ENCODE measurements at regions not wholly inside any gene's neighbourhood (a gene's known extent, or its start where the extent isn't known, plus 50 kb on each side); places are given as distances from the start of the nearest gene placed in this dataset.

- no peak for DNase-seq (ENCODE audit: low read depth in 4 of 4, low spot score in 3 of 4)
Observed at GRCh38 chr12:87795555-87795954, 233.6 kb downstream of the C12orf50 start.

- DNase-seq (ENCODE audit: low read depth in 4 of 4, low spot score in 3 of 4), result no peak
Observed at GRCh38 chr12:87794854-87795253, 234.3 kb downstream of the C12orf50 start.

GRCh38 chr12:87793131-87793530 is 236.1 kb downstream of the C12orf50 start:
- DNase-seq (ENCODE audit: low read depth in 4 of 4, low spot score in 3 of 4), result peak in 1 of 4 donors; percentile 27

GRCh38 chr12:87784350-87784749 is 244.9 kb downstream of the C12orf50 start:
- DNase-seq (ENCODE audit: low read depth in 4 of 4, low spot score in 3 of 4), result no peak

GRCh38 chr12:87783467-87783866 is 245.7 kb downstream of the C12orf50 start:
- DNase-seq (ENCODE audit: low read depth in 4 of 4, low spot score in 3 of 4), result no peak

- no peak for DNase-seq (ENCODE audit: low read depth in 4 of 4, low spot score in 3 of 4)
Observed at GRCh38 chr12:87782838-87783237, 246.4 kb downstream of the C12orf50 start.

GRCh38 chr12:87779858-87780498 is 249.2 kb downstream of the C12orf50 start:
- DNase-seq (ENCODE audit: low read depth in 4 of 4, low spot score in 3 of 4), result no peak

GRCh38 chr12:87779016-87779415 is 250.2 kb downstream of the C12orf50 start:
- DNase-seq (ENCODE audit: low read depth in 4 of 4, low spot score in 3 of 4), result no peak

- DNase-seq (ENCODE audit: low read depth in 4 of 4, low spot score in 3 of 4), result no peak
Observed at GRCh38 chr12:87778065-87778464, 251.1 kb downstream of the C12orf50 start.

GRCh38 chr12:87775784-87776183 is 253.4 kb downstream of the C12orf50 start:
- no peak for DNase-seq (ENCODE audit: low read depth in 4 of 4, low spot score in 3 of 4)

- no peak for DNase-seq (ENCODE audit: low read depth in 4 of 4, low spot score in 3 of 4)
Observed at GRCh38 chr12:87775051-87775450, 254.2 kb downstream of the C12orf50 start.

- no peak for DNase-seq (ENCODE audit: low read depth in 4 of 4, low spot score in 3 of 4)
Observed at GRCh38 chr12:87772401-87772800, 256.8 kb downstream of the C12orf50 start.

- DNase-seq (ENCODE audit: low read depth in 4 of 4, low spot score in 3 of 4), result no peak
Observed at GRCh38 chr12:87768501-87769287, 260.5 kb downstream of the C12orf50 start.

GRCh38 chr12:87766044-87766443 is 263.2 kb downstream of the C12orf50 start:
- no peak for DNase-seq (ENCODE audit: low read depth in 4 of 4, low spot score in 3 of 4)

GRCh38 chr12:87760943-87761342 is 268.3 kb downstream of the C12orf50 start:
- DNase-seq (ENCODE audit: low read depth in 4 of 4, low spot score in 3 of 4), result no peak

GRCh38 chr12:87758271-87758670 is 270.9 kb downstream of the C12orf50 start:
- no peak for DNase-seq (ENCODE audit: low read depth in 4 of 4, low spot score in 3 of 4)

- DNase-seq (ENCODE audit: low read depth in 4 of 4, low spot score in 3 of 4), result no peak
Observed at GRCh38 chr12:87756721-87757120, 272.5 kb downstream of the C12orf50 start.

- no peak for DNase-seq (ENCODE audit: low read depth in 4 of 4, low spot score in 3 of 4)
Observed at GRCh38 chr12:87756111-87756510, 273.1 kb downstream of the C12orf50 start.

- no peak for DNase-seq (ENCODE audit: low read depth in 4 of 4, low spot score in 3 of 4)
Observed at GRCh38 chr12:87728931-87729593, 300.1 kb downstream of the C12orf50 start.

GRCh38 chr12:87720967-87721366 is 308.2 kb downstream of the C12orf50 start:
- DNase-seq (ENCODE audit: low read depth in 4 of 4, low spot score in 3 of 4), result no peak

- no peak for DNase-seq (ENCODE audit: low read depth in 4 of 4, low spot score in 3 of 4)
Observed at GRCh38 chr12:87704374-87704773, 324.8 kb downstream of the C12orf50 start.

All from left renal pelvis (tissue), 4 donors.